ENCODE measurements at regions not wholly inside any gene's neighbourhood (a gene's known extent, or its start where the extent isn't known, plus 50 kb on each side); places are given as distances from the start of the nearest gene placed in this dataset.

DNA sequence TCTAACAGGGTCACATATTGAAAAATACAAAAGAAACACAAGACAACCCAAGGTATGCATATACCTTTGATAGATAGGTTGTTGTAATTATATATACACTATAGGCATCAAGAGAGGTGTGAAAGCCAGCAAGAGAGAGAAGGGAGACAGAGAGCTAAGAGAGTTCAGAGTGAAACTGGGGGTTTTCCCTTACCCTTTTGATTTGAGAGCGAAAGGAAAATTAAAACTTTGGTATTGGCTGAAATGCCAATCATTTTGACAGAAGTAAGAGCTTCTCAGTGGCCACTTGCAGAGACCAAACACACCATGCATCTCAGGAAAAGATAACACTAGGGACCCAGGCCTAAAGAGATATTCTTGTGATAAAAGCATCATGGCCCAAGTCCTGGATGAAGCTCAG is 183.6 kb downstream of the SHOX2 start:
- TF ChIP-seq SIN3A (IDR thresholded peaks at IDR 0.05; ENCODE audit: borderline replicate concordance, insufficient read depth, low read length) (no peak), TAF1 (IDR thresholded peaks at IDR 0.05; ENCODE audit: borderline replicate concordance, insufficient read depth, low read length) (no peak), FOXP2 (optimal IDR thresholded peaks at IDR 0.05; ENCODE audit: borderline replicate concordance, extremely low read depth, extremely low read length, insufficient read depth) (no peak), POLR2AphosphoS5 (IDR thresholded peaks at IDR 0.05; ENCODE audit: low read depth, low read length) (no peak)
- TF ChIP-seq, protein P1, sequence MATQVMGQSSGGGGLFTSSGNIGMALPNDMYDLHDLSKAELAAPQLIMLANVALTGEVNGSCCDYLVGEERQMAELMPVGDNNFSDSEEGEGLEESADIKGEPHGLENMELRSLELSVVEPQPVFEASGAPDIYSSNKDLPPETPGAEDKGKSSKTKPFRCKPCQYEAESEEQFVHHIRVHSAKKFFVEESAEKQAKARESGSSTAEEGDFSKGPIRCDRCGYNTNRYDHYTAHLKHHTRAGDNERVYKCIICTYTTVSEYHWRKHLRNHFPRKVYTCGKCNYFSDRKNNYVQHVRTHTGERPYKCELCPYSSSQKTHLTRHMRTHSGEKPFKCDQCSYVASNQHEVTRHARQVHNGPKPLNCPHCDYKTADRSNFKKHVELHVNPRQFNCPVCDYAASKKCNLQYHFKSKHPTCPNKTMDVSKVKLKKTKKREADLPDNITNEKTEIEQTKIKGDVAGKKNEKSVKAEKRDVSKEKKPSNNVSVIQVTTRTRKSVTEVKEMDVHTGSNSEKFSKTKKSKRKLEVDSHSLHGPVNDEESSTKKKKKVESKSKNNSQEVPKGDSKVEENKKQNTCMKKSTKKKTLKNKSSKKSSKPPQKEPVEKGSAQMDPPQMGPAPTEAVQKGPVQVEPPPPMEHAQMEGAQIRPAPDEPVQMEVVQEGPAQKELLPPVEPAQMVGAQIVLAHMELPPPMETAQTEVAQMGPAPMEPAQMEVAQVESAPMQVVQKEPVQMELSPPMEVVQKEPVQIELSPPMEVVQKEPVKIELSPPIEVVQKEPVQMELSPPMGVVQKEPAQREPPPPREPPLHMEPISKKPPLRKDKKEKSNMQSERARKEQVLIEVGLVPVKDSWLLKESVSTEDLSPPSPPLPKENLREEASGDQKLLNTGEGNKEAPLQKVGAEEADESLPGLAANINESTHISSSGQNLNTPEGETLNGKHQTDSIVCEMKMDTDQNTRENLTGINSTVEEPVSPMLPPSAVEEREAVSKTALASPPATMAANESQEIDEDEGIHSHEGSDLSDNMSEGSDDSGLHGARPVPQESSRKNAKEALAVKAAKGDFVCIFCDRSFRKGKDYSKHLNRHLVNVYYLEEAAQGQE (IDR thresholded peaks at IDR 0.05; ENCODE audit: insufficient read depth in 1 of 2, low read depth in 2 of 2, low read length in 2 of 2), result no peak

DNA sequence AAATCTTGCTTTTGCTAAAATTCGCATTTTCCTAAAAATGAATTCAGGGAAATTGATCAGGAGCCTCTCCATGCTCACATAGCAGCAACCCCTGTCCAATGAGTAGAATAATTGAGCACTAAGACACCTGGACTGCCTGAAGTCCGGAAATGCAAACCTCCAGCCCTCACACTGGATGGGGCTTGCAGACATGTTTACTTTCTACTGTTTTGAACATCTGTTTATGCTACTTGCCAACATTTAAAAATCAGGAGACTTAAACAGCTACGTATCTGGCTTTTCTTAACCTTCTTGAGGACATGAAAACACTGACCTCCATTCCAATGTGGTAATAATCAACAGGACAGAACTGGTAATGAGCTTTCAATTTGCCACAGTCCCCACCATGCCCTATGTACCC is 184.4 kb downstream of the SHOX2 start:
- TF ChIP-seq SIN3A (IDR thresholded peaks at IDR 0.05; ENCODE audit: borderline replicate concordance, insufficient read depth, low read length) (no peak), POLR2AphosphoS5 (IDR thresholded peaks at IDR 0.05; ENCODE audit: low read depth, low read length) (no peak), FOXP2 (optimal IDR thresholded peaks at IDR 0.05; ENCODE audit: borderline replicate concordance, extremely low read depth, extremely low read length, insufficient read depth) (no peak), TAF1 (IDR thresholded peaks at IDR 0.05; ENCODE audit: borderline replicate concordance, insufficient read depth, low read length) (no peak)
- TF ChIP-seq, protein P1 (IDR thresholded peaks at IDR 0.05; ENCODE audit: insufficient read depth in 1 of 2, low read depth in 2 of 2, low read length in 2 of 2), result no peak

DNA sequence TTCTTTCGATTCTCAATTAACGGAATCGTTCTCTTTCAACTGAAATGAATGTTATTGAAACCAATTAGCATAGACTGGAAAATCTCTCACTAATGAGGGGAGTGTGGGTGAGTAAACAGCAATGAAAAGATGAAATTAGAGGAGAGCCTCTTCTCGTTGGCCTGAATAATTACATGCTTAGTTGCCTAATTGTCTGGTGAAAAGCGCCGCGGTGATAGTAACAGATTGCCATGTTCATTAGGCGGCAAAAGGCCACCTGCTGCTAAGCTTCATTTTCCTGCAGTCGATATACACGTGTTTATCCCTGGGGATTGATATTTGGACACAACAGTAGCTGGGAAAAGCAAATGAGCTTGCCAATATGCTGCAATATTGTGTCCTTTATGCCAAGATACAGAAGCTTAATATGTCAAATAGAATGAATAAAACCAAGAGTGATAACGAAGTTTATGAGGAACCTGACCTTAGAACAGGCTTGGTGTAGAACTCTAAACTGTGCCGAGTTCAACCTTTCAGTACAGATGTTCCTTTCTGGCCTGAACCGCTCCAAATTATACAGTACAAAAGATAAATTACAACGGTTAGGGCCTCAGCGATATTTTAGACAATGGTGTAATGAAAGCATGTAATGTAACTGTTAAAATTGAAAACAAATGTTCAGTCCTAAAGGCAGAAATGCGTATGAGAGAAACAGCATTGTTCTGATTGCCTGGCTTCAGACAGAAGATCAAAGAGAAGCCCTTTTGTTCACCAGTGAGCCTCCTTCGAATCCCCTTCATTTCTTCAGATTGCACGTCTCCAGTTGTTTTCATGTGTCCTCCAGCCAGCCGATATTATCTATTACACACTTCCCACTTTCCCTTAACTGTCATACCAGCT is 185.2 kb downstream of the SHOX2 start:
- TF ChIP-seq TAF1 (IDR thresholded peaks at IDR 0.05; ENCODE audit: borderline replicate concordance, insufficient read depth, low read length), result no peak

DNA sequence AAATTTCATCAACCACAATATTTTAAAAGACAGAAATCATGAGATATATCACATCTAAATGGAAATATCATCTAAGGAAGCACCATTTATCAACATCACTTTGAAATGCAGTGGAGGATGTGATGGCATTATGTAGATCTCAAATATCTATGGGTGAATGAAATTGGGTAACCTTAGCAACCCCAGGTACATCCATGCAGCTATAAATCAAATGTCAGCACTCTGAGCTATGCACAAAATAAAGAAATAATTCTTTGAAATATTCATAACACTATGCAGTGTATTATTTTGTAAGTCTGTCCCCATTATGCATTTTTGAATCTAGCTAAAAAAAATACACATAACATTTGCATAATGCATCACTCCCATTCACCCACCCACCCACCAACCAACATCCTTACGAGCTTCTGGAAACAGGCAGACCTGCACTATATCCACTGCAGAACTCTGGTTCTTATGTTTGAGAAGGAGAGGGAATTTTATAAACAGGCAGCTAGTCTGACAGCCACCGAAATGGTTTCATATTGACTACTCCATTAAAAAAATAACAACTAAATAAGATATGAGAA is 186.8 kb downstream of the SHOX2 start:
- no peak for TF ChIP-seq TAF1 (IDR thresholded peaks at IDR 0.05; ENCODE audit: borderline replicate concordance, insufficient read depth, low read length)
- no peak for TF ChIP-seq POLR2AphosphoS5 (IDR thresholded peaks at IDR 0.05; ENCODE audit: low read depth, low read length)
- no peak for TF ChIP-seq FOXP2 (optimal IDR thresholded peaks at IDR 0.05; ENCODE audit: borderline replicate concordance, extremely low read depth, extremely low read length, insufficient read depth)
- no peak for TF ChIP-seq SIN3A (IDR thresholded peaks at IDR 0.05; ENCODE audit: borderline replicate concordance, insufficient read depth, low read length)
- TF ChIP-seq, protein P1 (IDR thresholded peaks at IDR 0.05; ENCODE audit: insufficient read depth in 1 of 2, low read depth in 2 of 2, low read length in 2 of 2), result no peak

DNA sequence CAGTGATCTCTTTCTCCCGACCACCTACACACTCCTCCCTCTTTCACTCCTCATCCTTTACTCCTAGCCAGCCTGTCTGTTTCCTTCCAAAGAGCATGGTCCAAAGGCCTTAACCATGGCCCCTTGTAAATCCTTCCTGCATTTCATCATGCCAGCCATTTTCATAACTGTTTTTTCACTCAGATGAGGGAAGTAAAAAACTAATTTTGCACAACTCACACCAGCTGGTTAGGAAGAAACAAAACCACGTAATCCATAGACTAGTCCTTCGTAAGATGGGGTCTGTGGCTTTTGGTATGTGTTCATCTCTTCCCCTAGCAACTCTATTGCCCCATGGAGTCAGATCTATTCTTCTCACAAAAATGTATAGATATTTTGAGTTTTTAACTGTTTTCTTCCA is 187.8 kb downstream of the SHOX2 start:
- TF ChIP-seq SIN3A (IDR thresholded peaks at IDR 0.05; ENCODE audit: borderline replicate concordance, insufficient read depth, low read length), result no peak
- TF ChIP-seq FOXP2 (optimal IDR thresholded peaks at IDR 0.05; ENCODE audit: borderline replicate concordance, extremely low read depth, extremely low read length, insufficient read depth), result no peak
- TF ChIP-seq POLR2AphosphoS5 (IDR thresholded peaks at IDR 0.05; ENCODE audit: low read depth, low read length), result no peak
- TF ChIP-seq, protein P1 (IDR thresholded peaks at IDR 0.05; ENCODE audit: insufficient read depth in 1 of 2, low read depth in 2 of 2, low read length in 2 of 2), result no peak
- TF ChIP-seq TAF1 (IDR thresholded peaks at IDR 0.05; ENCODE audit: borderline replicate concordance, insufficient read depth, low read length), result no peak
